Glutamatergic neuron (in vitro differentiated cells): ENCODE measurements at regions not wholly inside any gene's neighbourhood (a gene's known extent, or its start where the extent isn't known, plus 50 kb on each side); places are given as distances from the start of the nearest gene placed in this dataset.

Source experiments
- DNase-seq: peaks from one replicate; pipeline ENCODE4 v3.0.0; 2022
- H3K27ac Mint-ChIP-seq: one replicate; pipeline ENCODE4 v1.8.0; 2020; ENCODE audit warnings: mild to moderate bottlenecking, mixed read lengths, inconsistent platforms; ENCODE audit not compliant: unreplicated experiment
- H3K27me3 Mint-ChIP-seq: one replicate; pipeline ENCODE4 v1.8.0; 2020; ENCODE audit warnings: mild to moderate bottlenecking, moderate library complexity, mixed read lengths, inconsistent platforms; ENCODE audit not compliant: unreplicated experiment
- H3K36me3 Mint-ChIP-seq: one replicate; pipeline ENCODE4 v1.8.0; 2020; ENCODE audit warnings: mild to moderate bottlenecking, mixed read lengths, inconsistent platforms; ENCODE audit not compliant: unreplicated experiment
- H3K4me1 Mint-ChIP-seq: one replicate; pipeline ENCODE4 v1.8.0; 2020; ENCODE audit warnings: mild to moderate bottlenecking, low read depth, mixed read lengths, inconsistent platforms; ENCODE audit not compliant: unreplicated experiment
- H3K4me3 Mint-ChIP-seq: one replicate; pipeline ENCODE4 v1.8.0; 2020; ENCODE audit warnings: mild to moderate bottlenecking, mixed read lengths, inconsistent platforms; ENCODE audit not compliant: unreplicated experiment
- H3K9me3 Mint-ChIP-seq: one replicate; pipeline ENCODE4 v1.8.0; 2020; ENCODE audit warnings: mild to moderate bottlenecking, moderate library complexity, mixed read lengths, inconsistent platforms; ENCODE audit not compliant: unreplicated experiment
- TF ChIP-seq, protein P1 (sequence below): fragments of 200-600 bp; sonication (generic); IDR thresholded peaks from one replicate; pipeline ENCODE4 v1.5.0; 2021; ENCODE audit not compliant: partially characterized antibody, unreplicated experiment

GRCh38 chr20:63072231-63072791 is 65.5 kb upstream of the BHLHE23 start:
- Mint-ChIP-seq H3K27me3 (peaks cover 19% of the 10 kb centered on the region), H3K4me1 (peaks cover 2% of the 10 kb centered on the region), H3K4me3 (no peak overlapping the region), H3K36me3 (peaks cover 5% of the 10 kb centered on the region), H3K27ac (no peak overlapping the region), H3K9me3 (peaks cover 6% of the 10 kb centered on the region)
- TF ChIP-seq, protein P1, sequence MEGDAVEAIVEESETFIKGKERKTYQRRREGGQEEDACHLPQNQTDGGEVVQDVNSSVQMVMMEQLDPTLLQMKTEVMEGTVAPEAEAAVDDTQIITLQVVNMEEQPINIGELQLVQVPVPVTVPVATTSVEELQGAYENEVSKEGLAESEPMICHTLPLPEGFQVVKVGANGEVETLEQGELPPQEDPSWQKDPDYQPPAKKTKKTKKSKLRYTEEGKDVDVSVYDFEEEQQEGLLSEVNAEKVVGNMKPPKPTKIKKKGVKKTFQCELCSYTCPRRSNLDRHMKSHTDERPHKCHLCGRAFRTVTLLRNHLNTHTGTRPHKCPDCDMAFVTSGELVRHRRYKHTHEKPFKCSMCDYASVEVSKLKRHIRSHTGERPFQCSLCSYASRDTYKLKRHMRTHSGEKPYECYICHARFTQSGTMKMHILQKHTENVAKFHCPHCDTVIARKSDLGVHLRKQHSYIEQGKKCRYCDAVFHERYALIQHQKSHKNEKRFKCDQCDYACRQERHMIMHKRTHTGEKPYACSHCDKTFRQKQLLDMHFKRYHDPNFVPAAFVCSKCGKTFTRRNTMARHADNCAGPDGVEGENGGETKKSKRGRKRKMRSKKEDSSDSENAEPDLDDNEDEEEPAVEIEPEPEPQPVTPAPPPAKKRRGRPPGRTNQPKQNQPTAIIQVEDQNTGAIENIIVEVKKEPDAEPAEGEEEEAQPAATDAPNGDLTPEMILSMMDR: no peak
- DNase-seq: peak; percentile 11

GRCh38 chr20:63071541-63072181 is 64.9 kb upstream of the BHLHE23 start:
- Mint-ChIP-seq H3K4me3 (peak overlapping the region; percentile 59), H3K36me3 (peaks cover under 1% of the 10 kb centered on the region), H3K9me3 (peaks cover 8% of the 10 kb centered on the region), H3K27ac (no peak overlapping the region), H3K27me3 (peaks cover 19% of the 10 kb centered on the region), H3K4me1 (peaks cover 2% of the 10 kb centered on the region)
- DNase-seq: peak; percentile 73
- TF ChIP-seq, protein P1: no peak

- no peak overlapping the region for H3K4me3 Mint-ChIP-seq
- no peaks in the 10 kb centered on the region for H3K36me3 Mint-ChIP-seq
- DNase-seq: no peak
- peaks cover 18% of the 10 kb centered on the region for H3K27me3 Mint-ChIP-seq
- peaks cover 8% of the 10 kb centered on the region for H3K9me3 Mint-ChIP-seq
- TF ChIP-seq, protein P1: no peak
- H3K27ac Mint-ChIP-seq: no peak overlapping the region
- H3K4me1 Mint-ChIP-seq: peaks cover 2% of the 10 kb centered on the region
These were observed 64.2 kb upstream of the BHLHE23 start for GRCh38 chr20:63070771-63071540.

- Mint-ChIP-seq H3K27me3 (peaks cover 18% of the 10 kb centered on the region), H3K4me1 (peaks cover 2% of the 10 kb centered on the region), H3K4me3 (no peak overlapping the region), H3K27ac (no peak overlapping the region), H3K36me3 (no peaks in the 10 kb centered on the region), H3K9me3 (peaks cover 4% of the 10 kb centered on the region)
- DNase-seq: no peak
- TF ChIP-seq, protein P1: no peak
These were observed 63.5 kb upstream of the BHLHE23 start for GRCh38 chr20:63070301-63070625.
